KMS-11 (cell line): ENCODE measurements at regions not wholly inside any gene's neighbourhood (a gene's known extent, or its start where the extent isn't known, plus 50 kb on each side); places are given as distances from the start of the nearest gene placed in this dataset.

ENCODE experiments used
- H2AFZ ChIP-seq: fragments of 200-600 bp; sonication (generic); 2 replicates; pipeline ENCODE4 v1.6.1; 2016; ENCODE audit warnings: antibody characterized with exemption, mixed run types, low read depth
- H3K27ac ChIP-seq: fragments of 200-600 bp; sonication (generic); 2 replicates; pipeline ENCODE4 v1.6.1; 2016; ENCODE audit warnings: mild to moderate bottlenecking, mixed run types
- H3K27me3 ChIP-seq: fragments of 200-600 bp; sonication (generic); 2 replicates; pipeline ENCODE4 v1.6.1; 2017; ENCODE audit warnings: mild to moderate bottlenecking, low read depth, mixed run types, moderate library complexity; ENCODE audit not compliant: insufficient read depth
- H3K36me3 ChIP-seq: fragments of 200-600 bp; sonication (generic); 2 replicates; pipeline ENCODE4 v1.6.1; 2017; ENCODE audit warnings: mild to moderate bottlenecking, mixed run types; ENCODE audit not compliant: insufficient read depth
- H3K4me1 ChIP-seq: fragments of 200-600 bp; sonication (generic); 2 replicates; pipeline ENCODE4 v1.6.1; 2016; ENCODE audit warnings: mild to moderate bottlenecking, low read depth, mixed run types; ENCODE audit not compliant: poor library complexity, severe bottlenecking
- H3K4me2 ChIP-seq: fragments of 200-600 bp; sonication (generic); 2 replicates; pipeline ENCODE4 v1.7.0; 2016; ENCODE audit warnings: mild to moderate bottlenecking, mixed run types
- H3K4me3 ChIP-seq: fragments of 200-600 bp; sonication (generic); IDR thresholded peaks from 2 replicates; pipeline ENCODE4 v1.6.1; 2017; ENCODE audit warnings: low read depth, low read length, mixed read lengths; ENCODE audit not compliant: insufficient read depth
- H3K79me2 ChIP-seq: fragments of 200-600 bp; sonication (generic); 2 replicates; pipeline ENCODE4 v1.6.1; 2016; ENCODE audit warnings: low read depth, mixed run types; ENCODE audit not compliant: insufficient read depth
- H3K9ac ChIP-seq: fragments of 200-600 bp; sonication (generic); 2 replicates; pipeline ENCODE4 v1.6.1; 2016; ENCODE audit warnings: mild to moderate bottlenecking, mixed run types
- H4K20me1 ChIP-seq: fragments of 200-600 bp; sonication (generic); 2 replicates; pipeline ENCODE4 v1.6.1; 2016; ENCODE audit warnings: mild to moderate bottlenecking, mixed run types; ENCODE audit not compliant: insufficient read depth
- TF ChIP-seq, protein P1 (sequence below): fragments of 200-600 bp; sonication (generic); conservative IDR thresholded peaks from 2 replicates; pipeline ENCODE4 v1.6.1; 2017; ENCODE audit warnings: low read depth, mild to moderate bottlenecking, antibody characterized with exemption, low read length, moderate library complexity, mixed read lengths

DNA sequence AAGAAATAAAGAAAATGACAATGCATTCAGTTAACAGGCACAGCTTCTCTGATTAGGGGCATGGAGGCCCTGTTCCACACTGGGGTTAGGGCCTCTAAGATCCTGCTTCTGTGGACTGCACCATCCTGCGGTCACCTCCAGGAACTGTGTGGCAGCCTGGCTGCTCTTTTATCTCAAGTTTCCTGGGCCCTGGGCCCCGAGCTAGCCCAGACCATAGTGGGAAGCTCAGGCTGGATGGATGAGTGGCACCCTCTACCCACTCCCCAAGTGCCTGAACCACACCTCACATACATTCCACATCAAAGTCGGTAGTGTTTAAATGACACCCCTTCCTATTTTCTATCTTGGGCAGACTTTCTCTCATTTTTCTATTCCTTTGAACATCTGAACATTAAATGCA is 461.5 kb upstream of the MKI67 start:
- Histone ChIP-seq H3K4me1 (no peaks in the 10 kb centered on the region), H3K4me2 (no peak overlapping the region), H3K79me2 (no peaks in the 10 kb centered on the region), H2AFZ (no peak overlapping the region), H3K27me3 (no peaks in the 10 kb centered on the region), H3K4me3 (no peak overlapping the region), H3K9ac (no peak overlapping the region), H4K20me1 (no peaks in the 10 kb centered on the region), H3K27ac (no peak overlapping the region), H3K36me3 (no peaks in the 10 kb centered on the region)
- TF ChIP-seq, protein P1, sequence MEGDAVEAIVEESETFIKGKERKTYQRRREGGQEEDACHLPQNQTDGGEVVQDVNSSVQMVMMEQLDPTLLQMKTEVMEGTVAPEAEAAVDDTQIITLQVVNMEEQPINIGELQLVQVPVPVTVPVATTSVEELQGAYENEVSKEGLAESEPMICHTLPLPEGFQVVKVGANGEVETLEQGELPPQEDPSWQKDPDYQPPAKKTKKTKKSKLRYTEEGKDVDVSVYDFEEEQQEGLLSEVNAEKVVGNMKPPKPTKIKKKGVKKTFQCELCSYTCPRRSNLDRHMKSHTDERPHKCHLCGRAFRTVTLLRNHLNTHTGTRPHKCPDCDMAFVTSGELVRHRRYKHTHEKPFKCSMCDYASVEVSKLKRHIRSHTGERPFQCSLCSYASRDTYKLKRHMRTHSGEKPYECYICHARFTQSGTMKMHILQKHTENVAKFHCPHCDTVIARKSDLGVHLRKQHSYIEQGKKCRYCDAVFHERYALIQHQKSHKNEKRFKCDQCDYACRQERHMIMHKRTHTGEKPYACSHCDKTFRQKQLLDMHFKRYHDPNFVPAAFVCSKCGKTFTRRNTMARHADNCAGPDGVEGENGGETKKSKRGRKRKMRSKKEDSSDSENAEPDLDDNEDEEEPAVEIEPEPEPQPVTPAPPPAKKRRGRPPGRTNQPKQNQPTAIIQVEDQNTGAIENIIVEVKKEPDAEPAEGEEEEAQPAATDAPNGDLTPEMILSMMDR: no peak

DNA sequence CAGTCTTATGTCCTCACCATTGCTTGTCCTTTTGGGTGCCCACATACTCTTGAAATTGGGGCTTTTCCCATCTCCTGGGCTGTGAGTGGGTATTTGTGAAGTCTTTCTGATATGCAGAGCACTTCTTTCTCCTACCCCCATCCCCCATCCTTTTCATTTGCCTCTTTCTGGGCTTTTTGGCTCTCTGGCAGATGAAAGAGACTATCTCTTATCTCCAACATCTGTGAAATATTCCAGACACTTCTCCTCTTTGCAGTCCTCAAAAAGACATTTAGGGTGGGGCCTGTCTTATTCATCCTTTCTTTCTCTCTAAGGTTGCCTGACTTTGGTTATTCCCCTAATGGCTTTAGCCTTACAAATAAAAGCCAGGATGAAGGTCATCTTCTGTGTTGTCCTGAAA is 462.2 kb upstream of the MKI67 start:
- no peak overlapping the region for H2AFZ ChIP-seq

DNA sequence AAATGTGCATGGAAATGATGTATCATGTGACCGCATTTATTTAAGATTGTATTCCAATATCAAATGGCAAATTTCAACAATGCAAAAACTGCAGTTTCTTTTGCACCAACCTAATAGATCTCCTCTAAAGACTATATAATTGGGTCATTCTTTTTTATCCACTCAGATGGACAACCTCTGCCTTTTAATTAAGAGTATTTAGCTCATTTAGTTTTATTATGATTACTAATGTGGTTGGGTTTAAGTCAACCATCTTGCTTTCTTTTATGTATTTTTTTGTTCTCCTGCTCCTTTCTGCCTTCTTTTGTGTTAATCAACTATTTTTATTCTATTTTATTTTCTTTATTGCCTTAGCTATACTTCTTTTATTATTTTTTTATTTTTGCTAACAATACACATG is 468.5 kb upstream of the MKI67 start:
- H2AFZ ChIP-seq: no peak overlapping the region
- H3K4me2 ChIP-seq: no peak overlapping the region
- no peaks in the 10 kb centered on the region for H3K79me2 ChIP-seq
- H4K20me1 ChIP-seq: no peaks in the 10 kb centered on the region
- H3K9ac ChIP-seq: no peak overlapping the region
- no peak overlapping the region for H3K27ac ChIP-seq
- TF ChIP-seq, protein P1: no peak
- no peaks in the 10 kb centered on the region for H3K4me1 ChIP-seq
- H3K4me3 ChIP-seq: no peak overlapping the region
- H3K27me3 ChIP-seq: no peaks in the 10 kb centered on the region
- no peaks in the 10 kb centered on the region for H3K36me3 ChIP-seq

More for the DNA sequence above, 462.2 kb upstream of the MKI67 start:
- no peak overlapping the region for H3K4me3 ChIP-seq
- no peak overlapping the region for H3K9ac ChIP-seq
- TF ChIP-seq, protein P1: no peak
- no peaks in the 10 kb centered on the region for H4K20me1 ChIP-seq
- H3K4me2 ChIP-seq: no peak overlapping the region
- H3K36me3 ChIP-seq: no peaks in the 10 kb centered on the region
- H3K79me2 ChIP-seq: no peaks in the 10 kb centered on the region
- no peaks in the 10 kb centered on the region for H3K4me1 ChIP-seq
- H3K27ac ChIP-seq: no peak overlapping the region
- no peaks in the 10 kb centered on the region for H3K27me3 ChIP-seq

DNA sequence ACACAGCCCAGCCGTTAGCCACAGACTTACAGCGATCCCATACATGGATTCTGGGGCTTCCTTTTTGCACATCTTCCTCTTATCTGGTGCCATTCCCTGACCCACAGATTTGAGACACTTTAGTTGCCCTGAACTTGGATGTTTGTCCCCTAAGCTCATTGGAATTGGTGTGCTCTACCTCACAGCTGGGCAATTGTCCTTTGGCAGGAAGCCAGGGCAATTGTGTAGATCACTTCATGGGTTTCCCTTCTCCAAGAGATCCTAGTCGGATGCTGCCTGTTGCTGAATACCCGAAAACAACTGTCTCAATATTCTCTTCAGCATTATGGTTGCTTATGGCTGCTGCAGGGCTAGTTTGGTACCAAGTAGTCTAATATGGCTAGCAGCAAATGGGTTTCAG is 470.7 kb upstream of the MKI67 start:
- H3K4me2 ChIP-seq: no peak overlapping the region
- no peaks in the 10 kb centered on the region for H3K79me2 ChIP-seq
- no peak overlapping the region for H3K9ac ChIP-seq
- no peak overlapping the region for H3K4me3 ChIP-seq
- H3K27ac ChIP-seq: no peak overlapping the region
- no peak overlapping the region for H2AFZ ChIP-seq
- H4K20me1 ChIP-seq: no peaks in the 10 kb centered on the region
- TF ChIP-seq, protein P1: no peak
- H3K27me3 ChIP-seq: no peaks in the 10 kb centered on the region
- H3K36me3 ChIP-seq: no peaks in the 10 kb centered on the region
- H3K4me1 ChIP-seq: no peaks in the 10 kb centered on the region
